ENCODE measurements at regions not wholly inside any gene's neighbourhood (a gene's known extent, or its start where the extent isn't known, plus 50 kb on each side); places are given as distances from the start of the nearest gene placed in this dataset.

- FAIRE-seq: no peak
Observed at GRCh38 chr6:28709478-28710349, 184.0 kb downstream of the GPX5 start.

- FAIRE-seq: no peak
Observed at GRCh38 chr6:28710466-28711191, 184.9 kb downstream of the GPX5 start.

GRCh38 chr6:28711325-28711724 lies 185.6 kb downstream of the GPX5 start:
- FAIRE-seq: no peak

GRCh38 chr6:28711788-28712341 lies 186.2 kb downstream of the GPX5 start:
- FAIRE-seq: no peak

- FAIRE-seq: no peak
Observed at GRCh38 chr6:28712982-28713381, 187.3 kb downstream of the GPX5 start.

GRCh38 chr6:28719275-28719940 lies 193.7 kb downstream of the GPX5 start:
- FAIRE-seq: no peak

- FAIRE-seq: no peak
Observed at GRCh38 chr6:28720357-28721231, 194.9 kb downstream of the GPX5 start.

- no peak for FAIRE-seq
Observed at GRCh38 chr6:28721372-28721771, 195.7 kb downstream of the GPX5 start.

- FAIRE-seq: no peak
Observed at GRCh38 chr6:28724395-28724794, 198.7 kb downstream of the GPX5 start.

- no peak for FAIRE-seq
Observed at GRCh38 chr6:28725274-28725809, 198.4 kb downstream of the TRIM27 start.

GRCh38 chr6:28725890-28726348 lies 197.9 kb downstream of the TRIM27 start:
- no peak for FAIRE-seq

- FAIRE-seq: no peak
Observed at GRCh38 chr6:28726569-28727309, 197.0 kb downstream of the TRIM27 start.

- FAIRE-seq: no peak
Observed at GRCh38 chr6:28727559-28728211, 196.1 kb downstream of the TRIM27 start.

GRCh38 chr6:28729501-28730402 lies 194.0 kb downstream of the TRIM27 start:
- no peak for FAIRE-seq

- FAIRE-seq: no peak
Observed at GRCh38 chr6:28732052-28732451, 191.7 kb downstream of the TRIM27 start.

GRCh38 chr6:28734443-28734959 lies 189.3 kb downstream of the TRIM27 start:
- FAIRE-seq: no peak

GRCh38 chr6:28736121-28736520 lies 187.7 kb downstream of the TRIM27 start:
- no peak for FAIRE-seq

GRCh38 chr6:28737750-28738395 lies 185.9 kb downstream of the TRIM27 start:
- FAIRE-seq: no peak

GRCh38 chr6:28738396-28738765 lies 185.4 kb downstream of the TRIM27 start:
- no peak for FAIRE-seq

Data from colon (tissue), 2 donors.